Cardiac fibroblast (primary cell): ENCODE measurements at regions not wholly inside any gene's neighbourhood (a gene's known extent, or its start where the extent isn't known, plus 50 kb on each side); places are given as distances from the start of the nearest gene placed in this dataset.

Experiments used
- DNase-seq, 2 donors: peaks; one replicate each; pipeline versions ENCODE4 v3.0.0 to v3.0.0-alpha.2; 2010; ENCODE audit warnings: low read depth in 2 of 2
- H3K4me3 ChIP-seq, 2 donors: replicated peaks in 1 of 2; 1 replicate in 1 of 2; 2 replicates in 1 of 2; pipeline ENCODE4 v1.5.1; 2011; ENCODE audit warnings: low read depth in 2 of 2, low read length in 2 of 2, mild to moderate bottlenecking in 2 of 2, moderate library complexity in 1 of 2
- CTCF ChIP-seq: IDR thresholded peaks from one replicate; pipeline ENCODE4 v1.5.1; 2011; ENCODE audit warnings: low read depth, mild to moderate bottlenecking, low read length, inconsistent platforms

GRCh38 chr11:79600711-79601110, 159.9 kb upstream of the TENM4 start:
- H3K4me3 ChIP-seq: no peak overlapping the region
- TF ChIP-seq CTCF: no peak
- no peak for DNase-seq

- DNase-seq: no peak
- H3K4me3 ChIP-seq: no peak overlapping the region
- no peak for TF ChIP-seq CTCF
Observed at GRCh38 chr11:79594834-79595233, 154.0 kb upstream of the TENM4 start.

- H3K4me3 ChIP-seq: no peak overlapping the region
- no peak for DNase-seq
- no peak for TF ChIP-seq CTCF
Observed at GRCh38 chr11:79592824-79593223, 152.0 kb upstream of the TENM4 start.

- no peak overlapping the region for H3K4me3 ChIP-seq
- no peak for TF ChIP-seq CTCF
- no peak for DNase-seq
Observed at GRCh38 chr11:79592406-79592805, 151.6 kb upstream of the TENM4 start.

GRCh38 chr11:79582434-79582833, 141.6 kb upstream of the TENM4 start:
- no peak for DNase-seq

GRCh38 chr11:79579063-79579462, 138.2 kb upstream of the TENM4 start:
- TF ChIP-seq CTCF: no peak
- DNase-seq: no peak
- H3K4me3 ChIP-seq: no peak overlapping the region

More at GRCh38 chr11:79582434-79582833, 141.6 kb upstream of the TENM4 start:
- H3K4me3 ChIP-seq: no peak overlapping the region
- TF ChIP-seq CTCF: no peak

- no peak for TF ChIP-seq CTCF
- H3K4me3 ChIP-seq: no peak overlapping the region
- no peak for DNase-seq
Observed at GRCh38 chr11:79578116-79578515, 137.3 kb upstream of the TENM4 start.
